DOHH2 (cell line): ENCODE measurements at regions not wholly inside any gene's neighbourhood (a gene's known extent, or its start where the extent isn't known, plus 50 kb on each side); places are given as distances from the start of the nearest gene placed in this dataset.

ENCODE experiments used
- H3F3A ChIP-seq: fragments of 200-600 bp; sonication (generic), shearing (Covaris generic); 2 replicates; pipeline ENCODE4 v1.6.0; 2016; ENCODE audit warnings: antibody characterized with exemption, mild to moderate bottlenecking; ENCODE audit not compliant: control insufficient read depth, insufficient read depth
- H3K27ac ChIP-seq: fragments of 200-600 bp; sonication (generic); 2 replicates; pipeline ENCODE4 v1.5.1; 2014; ENCODE audit warnings: low read depth, mild to moderate bottlenecking, low read length, moderate library complexity
- H3K27me3 ChIP-seq: fragments of 200-600 bp; sonication (generic); 2 replicates; pipeline ENCODE4 v1.6.1; 2014; ENCODE audit warnings: mild to moderate bottlenecking, low read length, mixed read lengths; ENCODE audit not compliant: control insufficient read depth
- H3K36me3 ChIP-seq: fragments of 200-600 bp; sonication (generic); 2 replicates; pipeline ENCODE4 v1.6.1; 2014; ENCODE audit warnings: mild to moderate bottlenecking, low read length, moderate library complexity, mixed read lengths; ENCODE audit not compliant: control insufficient read depth
- H3K4me1 ChIP-seq: fragments of 200-600 bp; sonication (generic); 2 replicates; pipeline ENCODE4 v1.6.1; 2014; ENCODE audit warnings: mild to moderate bottlenecking, low read length, mixed read lengths; ENCODE audit not compliant: control insufficient read depth
- H3K4me2 ChIP-seq: fragments of 200-600 bp; sonication (generic); 2 replicates; pipeline ENCODE4 v1.6.0; 2014; ENCODE audit warnings: mild to moderate bottlenecking, low read length, moderate library complexity
- H3K4me3 ChIP-seq: fragments of 200-600 bp; sonication (generic); 2 replicates; pipeline ENCODE4 v1.5.1; 2014; ENCODE audit warnings: mild to moderate bottlenecking, low read length, mixed read lengths
- H3K79me2 ChIP-seq: fragments of 200-600 bp; sonication (generic); 2 replicates; pipeline ENCODE4 v1.6.1; 2014; ENCODE audit warnings: mild to moderate bottlenecking, low read length, mixed read lengths; ENCODE audit not compliant: control insufficient read depth
- H3K9me2 ChIP-seq: fragments of 200-600 bp; sonication (generic); replicated peaks from 2 replicates; pipeline ENCODE4 v1.6.1; 2014; ENCODE audit warnings: mild to moderate bottlenecking, low read length, mixed read lengths; ENCODE audit not compliant: control insufficient read depth
- H3K9me3 ChIP-seq: fragments of 200-600 bp; sonication (generic); 2 replicates; pipeline ENCODE4 v1.6.1; 2014; ENCODE audit warnings: antibody characterized with exemption, low read length, mixed read lengths; ENCODE audit not compliant: control insufficient read depth, insufficient read depth
- H4K20me1 ChIP-seq: fragments of 200-600 bp; sonication (generic); 2 replicates; pipeline ENCODE4 v1.6.0; 2014; ENCODE audit warnings: low read depth, mild to moderate bottlenecking, antibody characterized with exemption, low read length, moderate library complexity; ENCODE audit not compliant: control insufficient read depth, insufficient read depth
- CTCF ChIP-seq: fragments of 200-600 bp; sonication (generic); IDR thresholded peaks from one replicate; pipeline ENCODE4 v1.5.1; 2014; ENCODE audit warnings: antibody characterized with exemption, mild to moderate bottlenecking, low read depth, low read length; ENCODE audit not compliant: poor library complexity, severe bottlenecking
- EZH2phosphoT487 ChIP-seq: fragments of 200-600 bp; sonication (generic); IDR thresholded peaks from 2 replicates; pipeline ENCODE4 v1.6.1; 2017; ENCODE audit warnings: borderline replicate concordance, mild to moderate bottlenecking, antibody characterized with exemption, low read length, moderate library complexity, mixed read lengths

- no peak for TF ChIP-seq EZH2phosphoT487
- no peak for TF ChIP-seq CTCF
- H3K9me2 ChIP-seq: no peaks in the 10 kb centered on the region
- H3K36me3 ChIP-seq: no peaks in the 10 kb centered on the region
- H3K27ac ChIP-seq: no peak overlapping the region
- H4K20me1 ChIP-seq: no peaks in the 10 kb centered on the region
- H3K4me1 ChIP-seq: peaks cover 9% of the 10 kb centered on the region
- H3K4me2 ChIP-seq: no peak overlapping the region
- no peak overlapping the region for H3K4me3 ChIP-seq
- H3K27me3 ChIP-seq: no peaks in the 10 kb centered on the region
- no peaks in the 10 kb centered on the region for H3F3A ChIP-seq
- H3K79me2 ChIP-seq: no peaks in the 10 kb centered on the region
- H3K9me3 ChIP-seq: no peaks in the 10 kb centered on the region
These were observed 487.5 kb upstream of the ZNF608 start for GRCh38 chr5:125233944-125234343.

- no peaks in the 10 kb centered on the region for H3K27me3 ChIP-seq
- H3K9me2 ChIP-seq: no peaks in the 10 kb centered on the region
- H3K36me3 ChIP-seq: no peaks in the 10 kb centered on the region
- no peak overlapping the region for H3K27ac ChIP-seq
- no peaks in the 10 kb centered on the region for H4K20me1 ChIP-seq
- H3F3A ChIP-seq: no peaks in the 10 kb centered on the region
- H3K79me2 ChIP-seq: no peaks in the 10 kb centered on the region
- no peak overlapping the region for H3K4me2 ChIP-seq
- peaks cover 9% of the 10 kb centered on the region for H3K4me1 ChIP-seq
- TF ChIP-seq CTCF (no peak), EZH2phosphoT487 (no peak)
- no peak overlapping the region for H3K4me3 ChIP-seq
- H3K9me3 ChIP-seq: no peaks in the 10 kb centered on the region
These were observed 489.6 kb upstream of the ZNF608 start for GRCh38 chr5:125236007-125236406.

- Histone ChIP-seq H3K4me1 (peaks cover 9% of the 10 kb centered on the region), H3K9me3 (no peaks in the 10 kb centered on the region), H3K27ac (no peak overlapping the region), H4K20me1 (no peaks in the 10 kb centered on the region), H3K27me3 (no peaks in the 10 kb centered on the region), H3F3A (no peaks in the 10 kb centered on the region), H3K36me3 (no peaks in the 10 kb centered on the region), H3K79me2 (no peaks in the 10 kb centered on the region), H3K9me2 (no peaks in the 10 kb centered on the region), H3K4me2 (no peak overlapping the region), H3K4me3 (no peak overlapping the region)
- TF ChIP-seq CTCF (no peak), EZH2phosphoT487 (no peak)
These were observed 490.5 kb upstream of the ZNF608 start for GRCh38 chr5:125236981-125237380.

GRCh38 chr5:125244531-125244930 lies 498.1 kb upstream of the ZNF608 start:
- Histone ChIP-seq H4K20me1 (no peaks in the 10 kb centered on the region), H3K27me3 (no peaks in the 10 kb centered on the region), H3K27ac (no peak overlapping the region), H3K4me1 (no peaks in the 10 kb centered on the region), H3K36me3 (no peaks in the 10 kb centered on the region), H3K79me2 (no peaks in the 10 kb centered on the region), H3K4me2 (no peak overlapping the region), H3F3A (no peaks in the 10 kb centered on the region), H3K9me3 (0 out of 2 replicates have a peak, but pooled peaks cover 3% of the 10 kb centered on the region), H3K4me3 (no peak overlapping the region), H3K9me2 (no peaks in the 10 kb centered on the region)
- TF ChIP-seq EZH2phosphoT487 (no peak), CTCF (no peak)
